Fibroblast of lung (primary cell): ENCODE measurements at regions not wholly inside any gene's neighbourhood (a gene's known extent, or its start where the extent isn't known, plus 50 kb on each side); places are given as distances from the start of the nearest gene placed in this dataset.

Experiments used
- DNase-seq, 2 donors: peaks; one replicate each; pipeline versions ENCODE4 v3.0.0 to v3.0.0-alpha.2; 2010; ENCODE audit warnings: low read depth in 2 of 2
- H2AFZ ChIP-seq: 2 replicates; pipeline ENCODE4 v1.5.1; 2012; ENCODE audit warnings: low read length, control low read depth, inconsistent platforms
- H3K27ac ChIP-seq: 2 replicates; pipeline ENCODE4 v1.5.1; 2011; ENCODE audit warnings: low read length, control low read depth; ENCODE audit not compliant: insufficient read depth
- H3K27me3 ChIP-seq: 2 replicates; pipeline ENCODE4 v1.5.1; 2011; ENCODE audit warnings: mild to moderate bottlenecking, low read length; ENCODE audit not compliant: control insufficient read depth, insufficient read depth
- H3K36me3 ChIP-seq: 2 replicates; pipeline ENCODE4 v1.5.1; 2011; ENCODE audit warnings: low read length; ENCODE audit not compliant: control insufficient read depth, insufficient read depth
- H3K4me1 ChIP-seq: 2 replicates; pipeline ENCODE4 v1.5.1; 2011; ENCODE audit warnings: low read length; ENCODE audit not compliant: control insufficient read depth, insufficient read depth; ENCODE audit errors: extremely low read depth
- H3K4me2 ChIP-seq: 2 replicates; pipeline ENCODE4 v1.5.1; 2011; ENCODE audit warnings: low read length, control low read depth; ENCODE audit not compliant: insufficient read depth; ENCODE audit errors: extremely low read depth
- H3K4me3 ChIP-seq, 4 experiments: fragments of 200-600 bp in 1 of 4; sonication (generic) in 1 of 4; replicated peaks in 1 of 4; 2 replicates each; pipeline ENCODE4 v1.5.1; 2011 to 2016; ENCODE audit warnings: low read length in 4 of 4, low read depth in 3 of 4, mild to moderate bottlenecking in 3 of 4, control low read depth in 2 of 4, inconsistent platforms in 1 of 4, mixed read lengths in 1 of 4; ENCODE audit not compliant: insufficient read depth in 1 of 4; ENCODE audit errors: control extremely low read depth in 1 of 4
- H3K79me2 ChIP-seq: 2 replicates; pipeline ENCODE4 v1.5.1; 2012; ENCODE audit warnings: mild to moderate bottlenecking, low read length, inconsistent platforms; ENCODE audit not compliant: control insufficient read depth, insufficient read depth
- H3K9ac ChIP-seq: 2 replicates; pipeline ENCODE4 v1.5.1; 2011; ENCODE audit warnings: mild to moderate bottlenecking, low read length, control low read depth; ENCODE audit not compliant: insufficient read depth
- H3K9me3 ChIP-seq: 2 replicates; pipeline ENCODE4 v1.5.1; 2012; ENCODE audit warnings: low read depth, low read length; ENCODE audit not compliant: control insufficient read depth, insufficient read depth
- H4K20me1 ChIP-seq: 2 replicates; pipeline ENCODE4 v1.5.1; 2011; ENCODE audit warnings: low read length; ENCODE audit not compliant: control insufficient read depth, insufficient read depth; ENCODE audit errors: extremely low read depth
- EZH2 ChIP-seq: IDR thresholded peaks from 2 replicates; pipeline ENCODE4 v1.5.1; 2012; ENCODE audit warnings: low read length, control low read depth, mild to moderate bottlenecking; ENCODE audit errors: missing control alignments
- TF ChIP-seq, protein P1 (sequence below), 2 donors: IDR thresholded peaks in 1 of 2; conservative IDR thresholded peaks in 1 of 2; 1 replicate in 1 of 2; 2 replicates in 1 of 2; pipeline ENCODE4 v1.5.1; 2011 to 2012; ENCODE audit warnings: low read length in 2 of 2, control low read depth in 1 of 2, inconsistent platforms in 1 of 2, low read depth in 1 of 2, mild to moderate bottlenecking in 1 of 2

- Histone ChIP-seq H3K36me3 (no peaks in the 10 kb centered on the region), H2AFZ (no peak overlapping the region), H3K4me2 (no peak overlapping the region), H3K27ac (no peak overlapping the region), H4K20me1 (no peaks in the 10 kb centered on the region), H3K4me3 (no peak overlapping the region), H3K9me3 (no peaks in the 10 kb centered on the region), H3K9ac (no peak overlapping the region), H3K4me1 (no peaks in the 10 kb centered on the region), H3K79me2 (no peaks in the 10 kb centered on the region), H3K27me3 (no peaks in the 10 kb centered on the region)
- no peak for TF ChIP-seq EZH2
- no peak for DNase-seq
Measured at GRCh38 chr2:7468448-7468828, 551.2 kb downstream of the RNF144A start.

- no peak overlapping the region for H3K27ac ChIP-seq
- no peaks in the 10 kb centered on the region for H4K20me1 ChIP-seq
- no peak for DNase-seq
- no peaks in the 10 kb centered on the region for H3K36me3 ChIP-seq
- H3K79me2 ChIP-seq, result no peaks in the 10 kb centered on the region
- TF ChIP-seq EZH2, result no peak
- TF ChIP-seq, protein P1, sequence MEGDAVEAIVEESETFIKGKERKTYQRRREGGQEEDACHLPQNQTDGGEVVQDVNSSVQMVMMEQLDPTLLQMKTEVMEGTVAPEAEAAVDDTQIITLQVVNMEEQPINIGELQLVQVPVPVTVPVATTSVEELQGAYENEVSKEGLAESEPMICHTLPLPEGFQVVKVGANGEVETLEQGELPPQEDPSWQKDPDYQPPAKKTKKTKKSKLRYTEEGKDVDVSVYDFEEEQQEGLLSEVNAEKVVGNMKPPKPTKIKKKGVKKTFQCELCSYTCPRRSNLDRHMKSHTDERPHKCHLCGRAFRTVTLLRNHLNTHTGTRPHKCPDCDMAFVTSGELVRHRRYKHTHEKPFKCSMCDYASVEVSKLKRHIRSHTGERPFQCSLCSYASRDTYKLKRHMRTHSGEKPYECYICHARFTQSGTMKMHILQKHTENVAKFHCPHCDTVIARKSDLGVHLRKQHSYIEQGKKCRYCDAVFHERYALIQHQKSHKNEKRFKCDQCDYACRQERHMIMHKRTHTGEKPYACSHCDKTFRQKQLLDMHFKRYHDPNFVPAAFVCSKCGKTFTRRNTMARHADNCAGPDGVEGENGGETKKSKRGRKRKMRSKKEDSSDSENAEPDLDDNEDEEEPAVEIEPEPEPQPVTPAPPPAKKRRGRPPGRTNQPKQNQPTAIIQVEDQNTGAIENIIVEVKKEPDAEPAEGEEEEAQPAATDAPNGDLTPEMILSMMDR (conservative IDR thresholded peaks at IDR 0.05 in 1 of 2, IDR thresholded peaks at IDR 0.05 in 1 of 2; ENCODE audit: low read depth in 1 of 2, low read length in 2 of 2), result no peak
- H3K27me3 ChIP-seq, result no peaks in the 10 kb centered on the region
- H2AFZ ChIP-seq, result no peak overlapping the region
- H3K4me3 ChIP-seq, result no peak overlapping the region
- H3K9me3 ChIP-seq, result no peaks in the 10 kb centered on the region
- H3K4me1 ChIP-seq, result no peaks in the 10 kb centered on the region
- no peak overlapping the region for H3K4me2 ChIP-seq
- H3K9ac ChIP-seq, result no peak overlapping the region
Measured at GRCh38 chr2:7468955-7469354, 551.7 kb downstream of the RNF144A start.

- Histone ChIP-seq H2AFZ (no peak overlapping the region), H3K4me3 (no peak overlapping the region), H3K9ac (no peak overlapping the region), H3K4me2 (no peak overlapping the region), H3K27ac (no peak overlapping the region), H3K27me3 (no peaks in the 10 kb centered on the region), H3K9me3 (no peaks in the 10 kb centered on the region), H4K20me1 (no peaks in the 10 kb centered on the region), H3K4me1 (no peaks in the 10 kb centered on the region), H3K36me3 (no peaks in the 10 kb centered on the region), H3K79me2 (no peaks in the 10 kb centered on the region)
- no peak for DNase-seq
- TF ChIP-seq, protein P1 (conservative IDR thresholded peaks at IDR 0.05 in 1 of 2, IDR thresholded peaks at IDR 0.05 in 1 of 2; ENCODE audit: low read depth in 1 of 2, low read length in 2 of 2), result no peak
- no peak for TF ChIP-seq EZH2
Measured at GRCh38 chr2:7471185-7471584, 554.0 kb downstream of the RNF144A start.
